GM10248 (cell line): ENCODE measurements at regions not wholly inside any gene's neighbourhood (a gene's known extent, or its start where the extent isn't known, plus 50 kb on each side); places are given as distances from the start of the nearest gene placed in this dataset.

Experiments used
- CTCF ChIA-PET: fragments of 300-600 bp; sonication (Branson Sonifier 250); formaldehyde crosslinking; extraction: SDS; loops from one replicate; lab custom pipeline; 2021; ENCODE audit warnings: antibody characterized with exemption; lab: Yijun Ruan, JAX
- POLR2A ChIA-PET: fragments of 350-650 bp; sonication (Branson Sonifier 250); formaldehyde crosslinking; extraction: SDS; loops from one replicate; lab custom pipeline; 2020; ENCODE audit warnings: antibody characterized with exemption; lab: Yijun Ruan, JAX
- DNase-seq: peaks from one replicate; pipeline ENCODE4 v3.0.0; 2012; ENCODE audit errors: extremely low spot score
- TF ChIP-seq, protein P1 (sequence below): IDR thresholded peaks from 2 replicates; pipeline ENCODE4 v1.5.1; 2012; ENCODE audit warnings: mild to moderate bottlenecking, low read depth; ENCODE audit errors: extremely low read depth, missing control alignments, control extremely low read depth

DNA sequence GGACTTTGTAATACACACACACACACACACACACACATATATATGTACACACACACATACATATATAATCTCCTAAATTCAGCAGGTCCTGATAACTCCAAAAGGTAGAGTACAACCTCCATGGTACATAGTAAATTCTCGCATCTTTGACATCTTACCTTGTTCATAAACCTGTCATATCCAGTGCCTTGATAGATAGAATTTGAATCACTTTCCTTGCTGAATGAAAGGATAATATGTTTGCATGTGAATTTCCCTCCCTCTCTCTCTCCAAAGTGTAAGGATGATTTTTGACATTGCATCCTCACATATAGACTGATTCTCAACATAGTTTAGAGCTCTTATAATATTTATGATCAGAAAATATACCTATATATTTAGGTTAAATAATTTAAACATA is 567.1 kb upstream of the ADGRL2 start:
- CTCF ChIA-PET: interaction anchor here (0.7 to 1.5 kb wide), 2 partner anchors 8 to 24 kb away, joined by 4 to 5 read pairs; no protein-coding TSS in a partner anchor
- POLR2A ChIA-PET: no interaction called here
- no peak for DNase-seq
- TF ChIP-seq, protein P1, sequence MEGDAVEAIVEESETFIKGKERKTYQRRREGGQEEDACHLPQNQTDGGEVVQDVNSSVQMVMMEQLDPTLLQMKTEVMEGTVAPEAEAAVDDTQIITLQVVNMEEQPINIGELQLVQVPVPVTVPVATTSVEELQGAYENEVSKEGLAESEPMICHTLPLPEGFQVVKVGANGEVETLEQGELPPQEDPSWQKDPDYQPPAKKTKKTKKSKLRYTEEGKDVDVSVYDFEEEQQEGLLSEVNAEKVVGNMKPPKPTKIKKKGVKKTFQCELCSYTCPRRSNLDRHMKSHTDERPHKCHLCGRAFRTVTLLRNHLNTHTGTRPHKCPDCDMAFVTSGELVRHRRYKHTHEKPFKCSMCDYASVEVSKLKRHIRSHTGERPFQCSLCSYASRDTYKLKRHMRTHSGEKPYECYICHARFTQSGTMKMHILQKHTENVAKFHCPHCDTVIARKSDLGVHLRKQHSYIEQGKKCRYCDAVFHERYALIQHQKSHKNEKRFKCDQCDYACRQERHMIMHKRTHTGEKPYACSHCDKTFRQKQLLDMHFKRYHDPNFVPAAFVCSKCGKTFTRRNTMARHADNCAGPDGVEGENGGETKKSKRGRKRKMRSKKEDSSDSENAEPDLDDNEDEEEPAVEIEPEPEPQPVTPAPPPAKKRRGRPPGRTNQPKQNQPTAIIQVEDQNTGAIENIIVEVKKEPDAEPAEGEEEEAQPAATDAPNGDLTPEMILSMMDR: no peak

- DNase-seq: no peak
- ChIA-PET CTCF (interaction anchor here (1.5 kb wide), 2 partner anchors 11 to 23 kb away, joined by 4 read pairs; no protein-coding TSS in a partner anchor), POLR2A (no interaction called here)
- TF ChIP-seq, protein P1: no peak
These were observed 568.3 kb upstream of the ADGRL2 start for GRCh38 chr1:81232420-81232819.

- DNase-seq: no peak
- TF ChIP-seq, protein P1: no peak
- ChIA-PET POLR2A (no interaction called here), CTCF (interaction anchor here (1.5 kb wide), 1 partner anchor 12 kb away, joined by 4 read pairs; no protein-coding TSS in a partner anchor)
These were observed 569.0 kb upstream of the ADGRL2 start for GRCh38 chr1:81231729-81232038.

DNA sequence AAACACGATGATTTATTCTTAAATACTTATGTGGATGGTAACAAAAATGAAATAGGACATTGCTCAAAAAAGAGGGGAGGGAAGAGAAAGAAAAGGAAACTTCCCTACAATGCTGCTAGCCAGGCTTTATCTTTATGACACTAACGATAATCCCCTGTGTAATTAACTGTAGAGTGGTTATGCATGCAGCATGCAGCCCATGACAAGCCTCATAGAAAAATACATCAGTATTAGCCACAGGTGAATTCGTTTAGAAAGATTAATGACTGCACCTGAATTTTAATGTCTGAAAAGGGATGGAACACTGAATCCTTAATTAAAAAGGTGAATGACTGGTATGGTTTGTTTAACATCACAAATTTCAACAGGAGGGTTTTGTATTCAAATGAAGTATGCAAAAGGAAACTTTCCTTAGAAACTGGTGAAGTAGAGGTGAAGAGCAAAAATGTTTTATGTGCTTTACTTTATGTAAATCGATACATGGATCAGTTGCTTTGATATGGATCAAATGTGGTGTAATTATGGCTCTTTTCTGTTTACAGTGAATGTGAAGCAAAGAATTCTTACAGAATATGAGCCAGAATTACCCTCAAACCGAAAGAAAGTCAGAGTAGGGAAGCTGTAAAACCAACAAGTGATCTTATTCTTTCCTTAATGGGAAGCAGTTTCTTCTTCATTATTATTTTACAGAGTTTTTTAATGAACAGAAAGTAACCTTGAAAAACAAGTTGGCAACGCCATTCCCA is 569.6 kb upstream of the ADGRL2 start:
- POLR2A ChIA-PET: no interaction called here
- TF ChIP-seq, protein P1: no peak
- CTCF ChIA-PET: no interaction called here
- no peak for DNase-seq

- no peak for DNase-seq
- ChIA-PET CTCF (interaction anchor here (0.8 kb wide), 1 partner anchor 15 kb away, joined by 3 read pairs; no protein-coding TSS in a partner anchor), POLR2A (no interaction called here)
- TF ChIP-seq, protein P1: no peak
These were observed 571.8 kb upstream of the ADGRL2 start for GRCh38 chr1:81228926-81229325.

GRCh38 chr1:81226603-81226928 is 574.2 kb upstream of the ADGRL2 start:
- TF ChIP-seq, protein P1: no peak
- POLR2A ChIA-PET: no interaction called here
- no peak for DNase-seq
- CTCF ChIA-PET: interaction anchor here (1.7 kb wide), 1 partner anchor 11 kb away, joined by 3 read pairs; no protein-coding TSS in a partner anchor
